Endothelial cell of umbilical vein (primary cell): ENCODE measurements at regions not wholly inside any gene's neighbourhood (a gene's known extent, or its start where the extent isn't known, plus 50 kb on each side); places are given as distances from the start of the nearest gene placed in this dataset.

Experiments used
- CTCF ChIP-seq, 2 donors: IDR thresholded peaks; 1 replicate in 1 of 2; 2 replicates in 1 of 2; pipeline ENCODE4 v1.5.1; 2011; ENCODE audit warnings: low read length in 2 of 2, mild to moderate bottlenecking in 2 of 2, moderate library complexity in 2 of 2, control low read depth in 1 of 2, inconsistent platforms in 1 of 2, low read depth in 1 of 2; ENCODE audit not compliant: insufficient read depth in 1 of 2; ENCODE audit errors: extremely low read depth in 1 of 2
- MYC ChIP-seq: IDR thresholded peaks from one replicate; pipeline ENCODE4 v1.6.1; 2011; ENCODE audit warnings: mild to moderate bottlenecking, low read depth, low read length
- POLR2A ChIP-seq: IDR thresholded peaks from 2 replicates; pipeline ENCODE4 v1.6.1; 2012; ENCODE audit warnings: low read depth, mild to moderate bottlenecking, control low read depth, low read length
- POLR2AphosphoS5 ChIP-seq: IDR thresholded peaks from 2 replicates; pipeline ENCODE4 v1.6.1; 2012; ENCODE audit warnings: low read depth, mild to moderate bottlenecking, control low read depth, low read length, moderate library complexity; ENCODE audit not compliant: insufficient read depth

- TF ChIP-seq POLR2A: no peak
- TF ChIP-seq CTCF (IDR thresholded peaks at IDR 0.05; ENCODE audit: extremely low read depth in 1 of 2, insufficient read depth in 1 of 2, low read depth in 1 of 2, low read length in 2 of 2): no peak
- no peak for TF ChIP-seq POLR2AphosphoS5
- TF ChIP-seq MYC: no peak
Observed at GRCh38 chr4:181021213-181021612, 1222.0 kb upstream of the TENM3 start.
